Keratinocyte (primary cell): ENCODE measurements at regions not wholly inside any gene's neighbourhood (a gene's known extent, or its start where the extent isn't known, plus 50 kb on each side); places are given as distances from the start of the nearest gene placed in this dataset.

Experiments
- CTCF ChIP-seq, 3 experiments: IDR thresholded peaks in 1 of 3; conservative IDR thresholded peaks in 1 of 3; optimal IDR thresholded peaks in 1 of 3; 2 replicates in 2 of 3; 3 replicates in 1 of 3; pipeline versions ENCODE3 to v1.5.1; 2011; ENCODE audit warnings: low read length in 3 of 3, mild to moderate bottlenecking in 3 of 3, moderate library complexity in 2 of 3, control low read depth in 1 of 3, inconsistent platforms in 1 of 3; ENCODE audit not compliant: insufficient read depth in 2 of 3; ENCODE audit errors: extremely low read depth in 1 of 3
- EZH2 ChIP-seq: IDR thresholded peaks from one replicate; pipeline ENCODE4 v1.6.1; 2012; ENCODE audit warnings: inconsistent platforms, mild to moderate bottlenecking, low read length, moderate library complexity

GRCh38 chr16:52238710-52239109 is 308.2 kb downstream of the TOX3 start:
- TF ChIP-seq CTCF (optimal IDR thresholded peaks at IDR 0.05 in 1 of 3, IDR thresholded peaks at IDR 0.05 in 1 of 3, conservative IDR thresholded peaks at IDR 0.05 in 1 of 3; ENCODE audit: extremely low read depth in 1 of 3, insufficient read depth in 2 of 3, low read length in 3 of 3): no peak
- TF ChIP-seq EZH2: no peak
